ENCODE measurements at regions not wholly inside any gene's neighbourhood (a gene's known extent, or its start where the extent isn't known, plus 50 kb on each side); places are given as distances from the start of the nearest gene placed in this dataset.

DNA sequence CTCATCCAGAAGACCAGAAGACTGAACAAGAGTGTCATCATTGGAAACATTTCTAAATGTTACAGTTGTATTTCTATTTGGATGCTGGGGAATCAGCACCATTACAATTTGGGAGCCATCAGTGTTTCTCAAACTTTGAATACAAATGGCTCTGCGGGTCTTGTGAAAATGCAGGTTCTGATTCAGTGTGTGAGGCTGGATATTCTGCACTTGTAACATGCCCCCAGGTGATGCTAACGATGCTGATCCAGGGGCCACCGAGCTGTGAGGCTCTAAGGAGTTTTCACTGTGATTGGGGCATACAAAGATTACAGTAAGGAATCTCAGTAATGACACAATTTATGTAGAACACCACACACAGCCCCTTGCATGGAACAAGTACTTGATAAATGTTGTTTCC lies 167.7 kb downstream of the ACTL7B start:
- Mint-ChIP-seq H3K27me3 (ENCODE audit: insufficient read depth, low read depth, poor library complexity) (peaks cover 1% of the 10 kb centered on the region), H3K4me1 (peaks cover 7% of the 10 kb centered on the region), H3K9me3 (peaks cover 23% of the 10 kb centered on the region; the same call in 2 of the 3 replicates), H3K4me3 (no peak overlapping the region), H3K27ac (no peak overlapping the region), H3K36me3 (ENCODE audit: low read depth) (peaks cover 5% of the 10 kb centered on the region; the same call in 1 of the 3 replicates)
- Histone ChIP-seq H4K20me1 (replicated peaks; ENCODE audit: insufficient read depth) (no peaks in the 10 kb centered on the region), H3K4me3 (no peak overlapping the region), H3K79me2 (replicated peaks; ENCODE audit: insufficient read depth) (no peaks in the 10 kb centered on the region), H3K36me3 (ENCODE audit: insufficient read depth) (no peaks in the 10 kb centered on the region), H3K4me1 (ENCODE audit: insufficient read depth) (no peaks in the 10 kb centered on the region), H3F3A (replicated peaks; ENCODE audit: low read depth) (no peaks in the 10 kb centered on the region), H3K9me2 (ENCODE audit: insufficient read depth) (0 out of 2 replicates have a peak, but pooled peaks cover 3% of the 10 kb centered on the region), H3K27ac (ENCODE audit: low read depth) (no peak overlapping the region), H3K27me3 (ENCODE audit: insufficient read depth) (no peaks in the 10 kb centered on the region), H3K4me2 (no peak overlapping the region), H2AFZ (no peak overlapping the region)
- no peak for TF ChIP-seq ZNF331 (CRISPR knock-in tag; IDR thresholded peaks at IDR 0.05; ENCODE audit: low read depth)
- TF ChIP-seq POLR2AphosphoS5 (IDR thresholded peaks at IDR 0.05; ENCODE audit: low read depth), result no peak
- TF ChIP-seq ZNF114 (CRISPR knock-in tag; IDR thresholded peaks at IDR 0.05), result no peak
- TF ChIP-seq JUNB (IDR thresholded peaks at IDR 0.05; ENCODE audit: unreplicated experiment), result no peak
- TF ChIP-seq, protein P1, sequence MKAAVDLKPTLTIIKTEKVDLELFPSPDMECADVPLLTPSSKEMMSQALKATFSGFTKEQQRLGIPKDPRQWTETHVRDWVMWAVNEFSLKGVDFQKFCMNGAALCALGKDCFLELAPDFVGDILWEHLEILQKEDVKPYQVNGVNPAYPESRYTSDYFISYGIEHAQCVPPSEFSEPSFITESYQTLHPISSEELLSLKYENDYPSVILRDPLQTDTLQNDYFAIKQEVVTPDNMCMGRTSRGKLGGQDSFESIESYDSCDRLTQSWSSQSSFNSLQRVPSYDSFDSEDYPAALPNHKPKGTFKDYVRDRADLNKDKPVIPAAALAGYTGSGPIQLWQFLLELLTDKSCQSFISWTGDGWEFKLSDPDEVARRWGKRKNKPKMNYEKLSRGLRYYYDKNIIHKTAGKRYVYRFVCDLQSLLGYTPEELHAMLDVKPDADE (IDR thresholded peaks at IDR 0.05), result no peak
- no peak for ATAC-seq
- DNase-seq (ENCODE audit: low spot score), result no peak

DNA sequence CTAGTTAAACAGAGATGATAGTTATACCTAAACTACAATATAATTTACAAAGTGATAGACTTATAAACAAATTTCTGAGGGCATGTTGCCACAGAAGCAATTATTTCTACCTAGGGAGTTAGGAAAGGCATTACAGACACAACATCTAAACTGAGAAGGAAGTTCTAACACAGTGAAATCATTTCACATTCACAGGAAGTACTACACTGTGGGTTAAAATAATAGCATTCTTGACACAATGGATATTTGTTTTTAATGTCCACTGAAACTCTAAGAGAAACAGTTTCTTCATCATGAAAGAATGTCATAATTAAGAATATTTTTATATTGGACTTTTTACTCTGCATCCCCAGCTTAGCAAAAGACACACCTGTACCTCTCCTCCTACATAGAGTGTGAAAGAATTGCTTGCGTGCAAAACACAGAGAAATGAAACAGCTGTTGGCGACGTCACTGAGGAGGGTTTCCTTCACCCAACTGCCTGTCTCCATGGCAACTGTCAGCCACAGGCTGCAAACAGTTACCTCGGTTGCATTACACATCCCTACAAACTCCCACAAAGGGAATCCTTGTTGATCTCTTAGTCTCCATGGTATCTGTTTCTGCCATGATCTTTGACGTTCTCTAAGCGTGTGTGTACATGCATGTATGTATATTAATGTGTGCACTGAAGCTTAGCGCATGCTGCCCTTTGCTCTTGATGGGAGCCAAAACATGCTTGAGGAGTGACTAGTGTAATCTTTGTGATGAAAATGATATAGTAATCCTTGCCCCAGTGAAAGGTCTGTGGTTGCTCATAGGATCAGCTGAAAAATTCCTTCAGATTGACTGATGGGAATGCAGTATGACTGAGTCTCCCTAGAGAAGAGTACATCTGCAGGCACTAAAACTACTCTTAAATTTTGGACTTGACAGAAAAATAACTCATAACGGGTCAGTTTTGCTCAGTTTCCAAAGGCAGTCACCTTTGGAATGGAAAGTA lies 168.5 kb downstream of the ACTL7B start:
- H3K27me3 Mint-ChIP-seq (ENCODE audit: insufficient read depth, low read depth, poor library complexity), result peaks cover 1% of the 10 kb centered on the region
- H3K9me2 ChIP-seq (ENCODE audit: insufficient read depth), result peaks cover 3% of the 10 kb centered on the region; the same call in 1 of the 2 replicates
- peaks cover 23% of the 10 kb centered on the region; the same call in 2 of the 3 replicates for H3K9me3 Mint-ChIP-seq
- peaks cover 5% of the 10 kb centered on the region; the same call in 1 of the 3 replicates for H3K36me3 Mint-ChIP-seq (ENCODE audit: low read depth)
- DNase-seq (ENCODE audit: low spot score), result peak; percentile 13
- no peaks in the 10 kb centered on the region for H4K20me1 ChIP-seq (replicated peaks; ENCODE audit: insufficient read depth)
- H3K4me3 Mint-ChIP-seq, result no peak overlapping the region
- no peaks in the 10 kb centered on the region for H3K79me2 ChIP-seq (replicated peaks; ENCODE audit: insufficient read depth)
- no peak for TF ChIP-seq EZH2 (IDR thresholded peaks at IDR 0.05; ENCODE audit: low read depth, unreplicated experiment)
- TF ChIP-seq, protein P1 (IDR thresholded peaks at IDR 0.05), result no peak
- TF ChIP-seq STAT1 (IDR thresholded peaks at IDR 0.05; ENCODE audit: unreplicated experiment), result no peak
- no peak for TF ChIP-seq ZNF114 (CRISPR knock-in tag; IDR thresholded peaks at IDR 0.05)
- no peak for TF ChIP-seq ZNF331 (CRISPR knock-in tag; IDR thresholded peaks at IDR 0.05; ENCODE audit: low read depth)
- TF ChIP-seq NANOG (IDR thresholded peaks at IDR 0.05; ENCODE audit: borderline replicate concordance), result no peak
- TF ChIP-seq, protein P2, sequence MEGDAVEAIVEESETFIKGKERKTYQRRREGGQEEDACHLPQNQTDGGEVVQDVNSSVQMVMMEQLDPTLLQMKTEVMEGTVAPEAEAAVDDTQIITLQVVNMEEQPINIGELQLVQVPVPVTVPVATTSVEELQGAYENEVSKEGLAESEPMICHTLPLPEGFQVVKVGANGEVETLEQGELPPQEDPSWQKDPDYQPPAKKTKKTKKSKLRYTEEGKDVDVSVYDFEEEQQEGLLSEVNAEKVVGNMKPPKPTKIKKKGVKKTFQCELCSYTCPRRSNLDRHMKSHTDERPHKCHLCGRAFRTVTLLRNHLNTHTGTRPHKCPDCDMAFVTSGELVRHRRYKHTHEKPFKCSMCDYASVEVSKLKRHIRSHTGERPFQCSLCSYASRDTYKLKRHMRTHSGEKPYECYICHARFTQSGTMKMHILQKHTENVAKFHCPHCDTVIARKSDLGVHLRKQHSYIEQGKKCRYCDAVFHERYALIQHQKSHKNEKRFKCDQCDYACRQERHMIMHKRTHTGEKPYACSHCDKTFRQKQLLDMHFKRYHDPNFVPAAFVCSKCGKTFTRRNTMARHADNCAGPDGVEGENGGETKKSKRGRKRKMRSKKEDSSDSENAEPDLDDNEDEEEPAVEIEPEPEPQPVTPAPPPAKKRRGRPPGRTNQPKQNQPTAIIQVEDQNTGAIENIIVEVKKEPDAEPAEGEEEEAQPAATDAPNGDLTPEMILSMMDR (conservative IDR thresholded peaks at IDR 0.05; ENCODE audit: low read depth in 2 of 2), result no peak
- H3K27ac Mint-ChIP-seq, result no peak overlapping the region
- H3K36me3 ChIP-seq (ENCODE audit: insufficient read depth), result no peaks in the 10 kb centered on the region
- H3K4me1 Mint-ChIP-seq, result peaks cover 7% of the 10 kb centered on the region
- no peaks in the 10 kb centered on the region for H3K4me1 ChIP-seq (ENCODE audit: insufficient read depth)
- no peak overlapping the region for H3K27ac ChIP-seq (ENCODE audit: low read depth)
- no peak overlapping the region for H3K4me3 ChIP-seq
- H3K27me3 ChIP-seq (ENCODE audit: insufficient read depth), result no peaks in the 10 kb centered on the region
- no peak overlapping the region for H2AFZ ChIP-seq
- H3F3A ChIP-seq (replicated peaks; ENCODE audit: low read depth), result no peaks in the 10 kb centered on the region
- ATAC-seq, result no peak
- no peak overlapping the region for H3K4me2 ChIP-seq

Data from GM23338 (cell line).